NT2/D1 (cell line): ENCODE measurements at regions not wholly inside any gene's neighbourhood (a gene's known extent, or its start where the extent isn't known, plus 50 kb on each side); places are given as distances from the start of the nearest gene placed in this dataset.

Source experiments
- DNase-seq: peaks from one replicate; pipeline ENCODE4 v3.0.0-alpha.2; 2011; ENCODE audit warnings: low read depth, low spot score
- H3K27me3 ChIP-seq: 2 replicates; pipeline ENCODE4 v1.6.0; 2011; ENCODE audit warnings: mild to moderate bottlenecking; ENCODE audit not compliant: insufficient read length, insufficient read depth
- H3K36me3 ChIP-seq: 2 replicates; pipeline ENCODE4 v1.6.1; 2011; ENCODE audit warnings: mild to moderate bottlenecking, low read length, mixed read lengths; ENCODE audit not compliant: insufficient read depth, insufficient read length
- H3K4me1 ChIP-seq: 2 replicates; pipeline ENCODE4 v1.5.1; 2011; ENCODE audit not compliant: insufficient read depth, insufficient read length
- H3K4me3 ChIP-seq: 2 replicates; pipeline ENCODE4 v1.5.1; 2011; ENCODE audit warnings: low read depth; ENCODE audit not compliant: insufficient read length
- H3K9ac ChIP-seq: 2 replicates; pipeline ENCODE4 v1.6.0; 2011; ENCODE audit warnings: low read depth; ENCODE audit not compliant: insufficient read length
- H3K9me3 ChIP-seq: 2 replicates; pipeline ENCODE4 v1.5.1; 2011; ENCODE audit warnings: mild to moderate bottlenecking, low read length; ENCODE audit not compliant: insufficient read depth
- SUZ12 ChIP-seq: IDR thresholded peaks from 2 replicates; pipeline ENCODE4 v1.6.1; 2011; ENCODE audit not compliant: insufficient read length, insufficient read depth; ENCODE audit errors: extremely low read depth
- YY1 ChIP-seq: IDR thresholded peaks from 2 replicates; pipeline ENCODE4 v1.6.1; 2011; ENCODE audit not compliant: insufficient read length, insufficient read depth
- ZNF274 ChIP-seq: IDR thresholded peaks from 2 replicates; pipeline ENCODE4 v1.6.1; 2011; ENCODE audit warnings: mild to moderate bottlenecking, low read depth, low read length

- no peak overlapping the region for H3K4me3 ChIP-seq
- DNase-seq: no peak
- no peak overlapping the region for H3K9ac ChIP-seq
- H3K4me1 ChIP-seq: peaks cover 3% of the 10 kb centered on the region
- no peaks in the 10 kb centered on the region for H3K27me3 ChIP-seq
- H3K9me3 ChIP-seq: peaks cover 17% of the 10 kb centered on the region
- TF ChIP-seq SUZ12 (no peak), ZNF274 (no peak), YY1 (no peak)
- H3K36me3 ChIP-seq: no peaks in the 10 kb centered on the region
These were observed 90.1 kb upstream of the SIM2 start for GRCh38 chr21:36608897-36609225.

DNA sequence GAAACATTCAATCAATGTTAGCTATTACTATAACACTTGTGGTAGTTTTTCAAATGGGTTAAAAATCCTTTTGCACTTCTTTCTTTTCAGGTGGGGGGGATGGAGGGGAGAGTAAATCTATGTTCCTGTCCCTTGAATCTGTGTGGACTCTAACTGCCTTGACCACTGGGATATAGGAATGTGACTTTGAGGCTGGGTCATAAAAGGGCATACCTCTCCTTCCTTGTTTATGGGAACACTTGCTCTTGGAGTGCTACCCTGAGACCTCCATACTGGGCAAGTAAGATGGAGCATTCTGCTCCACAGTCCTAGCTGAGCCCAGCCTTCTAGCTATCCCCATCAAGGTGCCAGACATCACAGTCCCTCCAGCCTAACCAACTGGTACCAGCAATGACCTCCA is 89.3 kb upstream of the SIM2 start:
- Histone ChIP-seq H3K9me3 (peaks cover 21% of the 10 kb centered on the region), H3K27me3 (no peaks in the 10 kb centered on the region), H3K36me3 (no peaks in the 10 kb centered on the region), H3K4me1 (peaks cover 3% of the 10 kb centered on the region), H3K4me3 (no peak overlapping the region), H3K9ac (no peak overlapping the region)
- no peak for TF ChIP-seq SUZ12
- TF ChIP-seq YY1: no peak
- no peak for TF ChIP-seq ZNF274
- no peak for DNase-seq

DNA sequence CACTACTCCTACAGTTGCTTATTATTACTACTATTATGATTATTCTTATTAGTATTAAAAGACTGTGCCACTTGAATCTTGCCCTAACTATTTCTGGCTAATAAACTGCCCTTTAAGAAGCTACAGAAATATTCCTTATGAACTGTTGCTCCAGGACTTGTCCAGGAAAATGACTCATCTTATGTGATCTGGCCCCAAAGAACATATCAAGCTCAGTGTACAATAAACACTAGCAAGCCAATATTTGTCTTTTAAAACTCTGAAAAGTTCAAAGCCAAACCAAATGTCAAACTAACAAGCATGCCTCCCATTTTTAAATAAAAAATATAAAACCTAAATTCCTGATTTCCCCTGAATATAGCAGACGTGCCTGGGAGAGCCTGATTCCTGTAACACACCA is 88.7 kb upstream of the SIM2 start:
- H3K9me3 ChIP-seq: peaks cover 23% of the 10 kb centered on the region
- no peak for DNase-seq
- peaks cover 3% of the 10 kb centered on the region for H3K4me1 ChIP-seq
- no peaks in the 10 kb centered on the region for H3K27me3 ChIP-seq
- H3K9ac ChIP-seq: no peak overlapping the region
- no peaks in the 10 kb centered on the region for H3K36me3 ChIP-seq
- TF ChIP-seq SUZ12 (no peak), ZNF274 (no peak), YY1 (no peak)
- no peak overlapping the region for H3K4me3 ChIP-seq

- H3K4me1 ChIP-seq: peaks cover 3% of the 10 kb centered on the region
- TF ChIP-seq SUZ12 (no peak), ZNF274 (no peak), YY1 (no peak)
- DNase-seq: no peak
- peaks cover 30% of the 10 kb centered on the region for H3K9me3 ChIP-seq
- H3K9ac ChIP-seq: no peak overlapping the region
- no peak overlapping the region for H3K4me3 ChIP-seq
- H3K27me3 ChIP-seq: no peaks in the 10 kb centered on the region
- no peaks in the 10 kb centered on the region for H3K36me3 ChIP-seq
These were observed 88.0 kb upstream of the SIM2 start for GRCh38 chr21:36610935-36611334.

DNA sequence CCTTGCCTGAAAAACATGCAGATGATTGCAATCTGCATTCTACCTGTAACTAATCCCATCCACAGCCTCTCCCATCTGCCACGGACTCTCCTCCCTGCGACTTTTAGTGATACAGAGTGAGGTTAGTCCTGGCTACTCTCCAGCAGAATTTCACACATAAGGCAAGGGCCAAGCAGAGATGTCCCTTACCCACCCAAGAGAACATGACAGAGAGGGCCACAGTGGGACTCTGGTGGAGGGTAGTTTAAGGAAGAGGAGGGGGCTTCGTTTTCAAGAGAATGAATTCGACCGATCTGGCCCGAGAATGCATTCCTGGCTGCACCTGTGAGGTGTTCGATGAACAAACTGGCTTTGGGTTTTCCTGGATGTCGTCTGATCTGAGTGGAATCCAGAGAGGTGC is 87.5 kb upstream of the SIM2 start:
- H3K4me1 ChIP-seq: no peaks in the 10 kb centered on the region
- no peak overlapping the region for H3K4me3 ChIP-seq
- H3K9me3 ChIP-seq: peaks cover 35% of the 10 kb centered on the region
- TF ChIP-seq ZNF274: no peak
- no peak for DNase-seq
- no peaks in the 10 kb centered on the region for H3K27me3 ChIP-seq
- H3K9ac ChIP-seq: no peak overlapping the region
- no peaks in the 10 kb centered on the region for H3K36me3 ChIP-seq

- TF ChIP-seq ZNF274 (no peak), YY1 (no peak), SUZ12 (no peak)
- Histone ChIP-seq H3K9ac (no peak overlapping the region), H3K4me1 (no peaks in the 10 kb centered on the region), H3K27me3 (no peaks in the 10 kb centered on the region), H3K36me3 (no peaks in the 10 kb centered on the region), H3K4me3 (no peak overlapping the region), H3K9me3 (peaks cover 42% of the 10 kb centered on the region)
- DNase-seq: no peak
These were observed 85.9 kb upstream of the SIM2 start for GRCh38 chr21:36613059-36613458.

DNA sequence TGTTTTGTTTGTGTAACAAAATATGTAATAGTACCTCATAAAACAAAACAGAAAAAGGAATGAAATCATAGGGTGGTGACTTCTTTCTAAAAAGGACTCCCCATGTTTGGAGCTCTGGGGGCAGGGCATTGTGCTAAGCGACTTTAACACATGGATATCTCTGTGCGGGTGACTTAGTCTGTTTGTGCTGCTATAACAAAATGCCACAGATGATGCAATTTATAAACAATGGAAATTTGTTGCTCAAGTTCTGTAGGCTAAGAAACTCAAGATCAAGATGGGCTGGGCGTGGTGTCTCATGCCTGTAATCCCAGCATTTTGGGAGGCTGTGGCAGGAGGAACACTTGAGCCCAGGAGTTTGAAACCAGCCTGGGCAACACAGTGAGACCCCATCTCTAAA is 85.4 kb upstream of the SIM2 start:
- Histone ChIP-seq H3K4me1 (no peaks in the 10 kb centered on the region), H3K9ac (no peak overlapping the region), H3K4me3 (no peak overlapping the region), H3K9me3 (peaks cover 42% of the 10 kb centered on the region), H3K36me3 (no peaks in the 10 kb centered on the region), H3K27me3 (no peaks in the 10 kb centered on the region)
- no peak for TF ChIP-seq ZNF274
- no peak for TF ChIP-seq SUZ12
- TF ChIP-seq YY1: no peak
- DNase-seq: no peak
